UCSD-AML1 (cell line): ENCODE measurements at regions not wholly inside any gene's neighbourhood (a gene's known extent, or its start where the extent isn't known, plus 50 kb on each side); places are given as distances from the start of the nearest gene placed in this dataset.
A peak's percentile ranks its signal among the peaks of the same experiment; 100 is the strongest.
"Not testable (repeated sequence)": the region's sequence is repeated elsewhere in the genome, so short reads cannot be mapped to it uniquely, and the experiment has no call there.

Source experiments
- DNase-seq: peaks from one replicate; lab custom pipeline; 2025; ENCODE audit not compliant: unreplicated experiment; lab: John Stamatoyannopoulos, UW

- no peak for DNase-seq
Measured at GRCh38 chr19:28700176-28700575, 512.8 kb downstream of the UQCRFS1 start.

- no peak for DNase-seq
Measured at GRCh38 chr19:28697308-28697707, 515.6 kb downstream of the UQCRFS1 start.

- no peak for DNase-seq
Measured at GRCh38 chr19:28694812-28695211, 518.1 kb downstream of the UQCRFS1 start.

- no peak for DNase-seq
Measured at GRCh38 chr19:28691683-28692082, 521.3 kb downstream of the UQCRFS1 start.

GRCh38 chr19:28689464-28689863 lies 523.5 kb downstream of the UQCRFS1 start:
- DNase-seq = not testable (repeated sequence)

GRCh38 chr19:28687296-28687695 lies 525.7 kb downstream of the UQCRFS1 start:
- DNase-seq = no peak

GRCh38 chr19:28686756-28687155 lies 526.2 kb downstream of the UQCRFS1 start:
- peak; percentile 15 for DNase-seq

GRCh38 chr19:28685802-28686201 lies 527.1 kb downstream of the UQCRFS1 start:
- DNase-seq = no peak

- DNase-seq = not testable (repeated sequence)
Measured at GRCh38 chr19:28685077-28685476, 527.9 kb downstream of the UQCRFS1 start.

- no peak for DNase-seq
Measured at GRCh38 chr19:28680111-28680510, 532.8 kb downstream of the UQCRFS1 start.

- no peak for DNase-seq
Measured at GRCh38 chr19:28670836-28671235, 542.1 kb downstream of the UQCRFS1 start.

- no peak for DNase-seq
Measured at GRCh38 chr19:28669804-28670203, 543.1 kb downstream of the UQCRFS1 start.

- DNase-seq = no peak
Measured at GRCh38 chr19:28667348-28667977, 545.5 kb downstream of the UQCRFS1 start.

GRCh38 chr19:28665748-28666147 lies 547.2 kb downstream of the UQCRFS1 start:
- no peak for DNase-seq

GRCh38 chr19:28656644-28657043 lies 556.3 kb downstream of the UQCRFS1 start:
- DNase-seq = no peak

- DNase-seq = no peak
Measured at GRCh38 chr19:28655054-28655453, 557.9 kb downstream of the UQCRFS1 start.

GRCh38 chr19:28652765-28653164 lies 560.2 kb downstream of the UQCRFS1 start:
- DNase-seq = no peak

- no peak for DNase-seq
Measured at GRCh38 chr19:28646629-28647028, 566.3 kb downstream of the UQCRFS1 start.

- DNase-seq = no peak
Measured at GRCh38 chr19:28644169-28644775, 568.7 kb downstream of the UQCRFS1 start.

- DNase-seq = no peak
Measured at GRCh38 chr19:28642787-28643683, 569.9 kb downstream of the UQCRFS1 start.

GRCh38 chr19:28641395-28641794 lies 571.6 kb downstream of the UQCRFS1 start:
- DNase-seq = no peak

GRCh38 chr19:28640506-28640905 lies 572.4 kb downstream of the UQCRFS1 start:
- DNase-seq = no peak
